GM12892 (cell line): ENCODE measurements at regions not wholly inside any gene's neighbourhood (a gene's known extent, or its start where the extent isn't known, plus 50 kb on each side); places are given as distances from the start of the nearest gene placed in this dataset.

Source experiments
- POLR2A ChIP-seq: IDR thresholded peaks from 2 replicates; pipeline ENCODE4 v1.6.1; 2011; ENCODE audit warnings: low read depth, low read length, control low read depth
- POLR2AphosphoS5 ChIP-seq: IDR thresholded peaks from 2 replicates; pipeline ENCODE4 v1.6.1; 2011; ENCODE audit warnings: low read depth, low read length, control low read depth
- TAF1 ChIP-seq: IDR thresholded peaks from 2 replicates; pipeline ENCODE4 v1.6.1; 2011; ENCODE audit warnings: low read depth, mild to moderate bottlenecking, control low read depth, low read length, borderline replicate concordance

DNA sequence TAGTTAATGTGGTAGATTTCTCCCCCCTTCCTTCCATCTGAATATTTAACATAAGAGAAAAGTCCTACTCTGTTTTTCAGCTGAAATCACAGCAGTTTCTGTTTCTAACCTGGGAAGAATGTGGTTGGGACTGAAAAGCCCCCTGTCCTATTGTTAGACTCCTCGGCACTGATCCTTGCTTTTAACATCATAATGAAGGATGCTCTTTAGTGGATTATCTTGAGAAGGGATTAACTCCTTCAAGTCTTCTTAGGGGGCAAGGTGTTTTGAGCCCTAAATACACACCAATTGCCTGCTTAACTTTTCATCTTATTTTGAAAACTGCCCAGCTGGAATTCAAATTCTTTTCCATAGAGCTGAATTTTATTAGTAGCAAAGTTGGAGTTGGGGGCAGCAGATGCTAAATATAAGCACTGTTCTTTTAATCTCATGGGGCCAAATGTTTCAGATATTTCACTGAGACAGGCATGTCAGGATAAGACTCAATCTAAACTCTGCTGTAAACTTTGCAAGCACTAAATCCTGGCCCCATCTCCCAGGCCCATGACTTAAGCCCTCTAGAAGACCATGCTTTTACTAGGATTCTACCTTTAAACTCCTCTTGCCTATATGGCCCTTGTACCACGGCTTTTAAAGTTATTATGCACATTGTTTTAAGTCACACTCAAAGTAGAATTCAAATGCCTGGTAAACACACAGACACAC lies 243.2 kb upstream of the NR2F2 start:
- no peak for TF ChIP-seq POLR2AphosphoS5
- no peak for TF ChIP-seq POLR2A
- TF ChIP-seq TAF1: no peak
